ENCODE measurements at regions not wholly inside any gene's neighbourhood (a gene's known extent, or its start where the extent isn't known, plus 50 kb on each side); places are given as distances from the start of the nearest gene placed in this dataset.
"Not testable (repeated sequence)": the region's sequence is repeated elsewhere in the genome, so short reads cannot be mapped to it uniquely, and the experiment has no call there.

GRCh38 chr4:129974730-129975129 lies 878.8 kb downstream of the C4orf33 start:
- in situ Hi-C loops (cut with HindIII; ENCODE audit: low pct_unique_long_range_greater_than_20kb, low sequenced_read_pairs), result no loop called here
- DNase-seq (ENCODE audit: low read depth), result no peak

- in situ Hi-C loops (cut with HindIII; ENCODE audit: low pct_unique_long_range_greater_than_20kb, low sequenced_read_pairs), result no loop called here
- DNase-seq (ENCODE audit: low read depth), result no peak
Observed at GRCh38 chr4:129978315-129978714, 882.4 kb downstream of the C4orf33 start.

GRCh38 chr4:129988957-129989356 lies 893.0 kb downstream of the C4orf33 start:
- in situ Hi-C loops (cut with HindIII; ENCODE audit: low pct_unique_long_range_greater_than_20kb, low sequenced_read_pairs), result no loop called here
- DNase-seq (ENCODE audit: low read depth), result no peak

- DNase-seq (ENCODE audit: low read depth), result no peak
Observed at GRCh38 chr4:129994715-129995114, 898.8 kb downstream of the C4orf33 start.

GRCh38 chr4:129998436-129999150 lies 902.6 kb downstream of the C4orf33 start:
- no peak for DNase-seq (ENCODE audit: low read depth)
- in situ Hi-C loops (cut with HindIII; ENCODE audit: low pct_unique_long_range_greater_than_20kb, low sequenced_read_pairs), result no loop called here

More at GRCh38 chr4:129994715-129995114, 898.8 kb downstream of the C4orf33 start:
- in situ Hi-C loops (cut with HindIII; ENCODE audit: low pct_unique_long_range_greater_than_20kb, low sequenced_read_pairs), result no loop called here

- in situ Hi-C loops (cut with HindIII; ENCODE audit: low pct_unique_long_range_greater_than_20kb, low sequenced_read_pairs), result no loop called here
- no peak for DNase-seq (ENCODE audit: low read depth)
Observed at GRCh38 chr4:129999156-129999555, 903.2 kb downstream of the C4orf33 start.

- no peak for DNase-seq (ENCODE audit: low read depth)
- in situ Hi-C loops (cut with HindIII; ENCODE audit: low pct_unique_long_range_greater_than_20kb, low sequenced_read_pairs), result no loop called here
Observed at GRCh38 chr4:130008461-130008860, 912.5 kb downstream of the C4orf33 start.

GRCh38 chr4:130012806-130013205 lies 916.9 kb downstream of the C4orf33 start:
- in situ Hi-C loops (cut with HindIII; ENCODE audit: low pct_unique_long_range_greater_than_20kb, low sequenced_read_pairs); DNase-seq (ENCODE audit: low read depth): not testable (repeated sequence)

GRCh38 chr4:130021706-130022105 lies 925.8 kb downstream of the C4orf33 start:
- in situ Hi-C loops (cut with HindIII; ENCODE audit: low pct_unique_long_range_greater_than_20kb, low sequenced_read_pairs), result no loop called here
- no peak for DNase-seq (ENCODE audit: low read depth)

GRCh38 chr4:130023088-130023487 lies 927.1 kb downstream of the C4orf33 start:
- DNase-seq (ENCODE audit: low read depth), result no peak
- in situ Hi-C loops (cut with HindIII; ENCODE audit: low pct_unique_long_range_greater_than_20kb, low sequenced_read_pairs), result no loop called here

- in situ Hi-C loops (cut with HindIII; ENCODE audit: low pct_unique_long_range_greater_than_20kb, low sequenced_read_pairs), result no loop called here
- DNase-seq (ENCODE audit: low read depth), result no peak
Observed at GRCh38 chr4:130025701-130026100, 929.7 kb downstream of the C4orf33 start.

GRCh38 chr4:130026185-130026584 lies 930.2 kb downstream of the C4orf33 start:
- DNase-seq (ENCODE audit: low read depth), result no peak
- in situ Hi-C loops (cut with HindIII; ENCODE audit: low pct_unique_long_range_greater_than_20kb, low sequenced_read_pairs), result no loop called here

GRCh38 chr4:130027973-130028372 lies 932.0 kb downstream of the C4orf33 start:
- no peak for DNase-seq (ENCODE audit: low read depth)
- in situ Hi-C loops (cut with HindIII; ENCODE audit: low pct_unique_long_range_greater_than_20kb, low sequenced_read_pairs), result no loop called here

- in situ Hi-C loops (cut with HindIII; ENCODE audit: low pct_unique_long_range_greater_than_20kb, low sequenced_read_pairs), result no loop called here
- no peak for DNase-seq (ENCODE audit: low read depth)
Observed at GRCh38 chr4:130028552-130028951, 932.6 kb downstream of the C4orf33 start.

GRCh38 chr4:130029442-130029841 lies 933.5 kb downstream of the C4orf33 start:
- in situ Hi-C loops (cut with HindIII; ENCODE audit: low pct_unique_long_range_greater_than_20kb, low sequenced_read_pairs), result no loop called here
- no peak for DNase-seq (ENCODE audit: low read depth)

- no peak for DNase-seq (ENCODE audit: low read depth)
- in situ Hi-C loops (cut with HindIII; ENCODE audit: low pct_unique_long_range_greater_than_20kb, low sequenced_read_pairs), result no loop called here
Observed at GRCh38 chr4:130031858-130032257, 935.9 kb downstream of the C4orf33 start.

GRCh38 chr4:130033657-130034056 lies 937.7 kb downstream of the C4orf33 start:
- in situ Hi-C loops (cut with HindIII; ENCODE audit: low pct_unique_long_range_greater_than_20kb, low sequenced_read_pairs); DNase-seq (ENCODE audit: low read depth): not testable (repeated sequence)

GRCh38 chr4:130034876-130035275 lies 938.9 kb downstream of the C4orf33 start:
- no peak for DNase-seq (ENCODE audit: low read depth)
- in situ Hi-C loops (cut with HindIII; ENCODE audit: low pct_unique_long_range_greater_than_20kb, low sequenced_read_pairs), result no loop called here

- DNase-seq (ENCODE audit: low read depth), result no peak
- in situ Hi-C loops (cut with HindIII; ENCODE audit: low pct_unique_long_range_greater_than_20kb, low sequenced_read_pairs), result no loop called here
Observed at GRCh38 chr4:130035391-130035790, 939.4 kb downstream of the C4orf33 start.

- in situ Hi-C loops (cut with HindIII; ENCODE audit: low pct_unique_long_range_greater_than_20kb, low sequenced_read_pairs), result not testable (repeated sequence)
Observed at GRCh38 chr4:130037866-130038265, 941.9 kb downstream of the C4orf33 start.

More at GRCh38 chr4:130037866-130038265, 941.9 kb downstream of the C4orf33 start:
- DNase-seq (ENCODE audit: low read depth), result not testable (repeated sequence)
